Upper lobe of left lung (tissue), 6 donors: ENCODE measurements at regions not wholly inside any gene's neighbourhood (a gene's known extent, or its start where the extent isn't known, plus 50 kb on each side); places are given as distances from the start of the nearest gene placed in this dataset.

ENCODE experiments used
- ATAC-seq, 2 donors: fragments of 200-7000 bp; cut with Tn5 transposase; one replicate each; pipeline ENCODE4 v1.9.1; 2022; ENCODE audit warnings: mild to moderate bottlenecking in 2 of 2, moderate library complexity in 2 of 2; ENCODE audit not compliant: low FRiP score in 2 of 2
- DNase-seq, 2 donors: peaks; one replicate each; pipeline ENCODE4 v3.0.0-alpha.2; 2019 to 2020
- H3K27ac ChIP-seq, 4 donors: fragments of 200-600 bp; sonication (generic); one replicate each; pipeline ENCODE4 v1.5.1; 2016 to 2019
- H3K27me3 ChIP-seq, 4 donors: fragments of 200-600 bp; sonication (generic); one replicate each; pipeline ENCODE4 v1.5.1; 2017 to 2019
- H3K36me3 ChIP-seq, 4 donors: fragments of 200-600 bp; sonication (generic); one replicate each; pipeline ENCODE4 v1.5.1; 2016 to 2019
- H3K4me1 ChIP-seq, 4 donors: fragments of 200-600 bp; sonication (generic); one replicate each; pipeline ENCODE4 v1.5.1; 2018 to 2019
- H3K4me3 ChIP-seq, 4 donors: fragments of 200-600 bp; sonication (generic); one replicate each; pipeline ENCODE4 v1.5.1; 2017 to 2019; ENCODE audit warnings: mild to moderate bottlenecking in 2 of 4, moderate library complexity in 1 of 4
- H3K9me3 ChIP-seq, 4 donors: fragments of 200-600 bp; sonication (generic); one replicate each; pipeline ENCODE4 v1.5.1; 2018 to 2019
- CTCF ChIP-seq, 6 experiments: fragments of 450-650 bp in 4 of 6; fragments of 200-600 bp in 2 of 6; sonication (generic) in 2 of 6; IDR thresholded peaks; one replicate each; pipeline ENCODE4 v1.5.1; 2016 to 2019; ENCODE audit warnings: antibody characterized with exemption in 6 of 6
- EP300 ChIP-seq, 4 donors: sonication (generic); formaldehyde crosslinking; IDR thresholded peaks; one replicate each; pipeline ENCODE4 v1.5.1; 2017; ENCODE audit warnings: antibody characterized with exemption in 4 of 4, control low read depth in 2 of 4
- POLR2A ChIP-seq, 4 donors: fragments of 450-650 bp; IDR thresholded peaks; one replicate each; pipeline ENCODE4 v1.5.1; 2016 to 2017; ENCODE audit warnings: antibody characterized with exemption in 4 of 4, mild to moderate bottlenecking in 2 of 4
- POLR2AphosphoS5 ChIP-seq, 2 donors: sonication (generic); formaldehyde crosslinking; IDR thresholded peaks; one replicate each; pipeline ENCODE4 v1.5.1; 2017; ENCODE audit warnings: antibody characterized with exemption in 2 of 2
- WGBS, 2 donors: methylation state at CpG; one replicate each; pipeline ENCODE4 v1.1.5; 2017 to 2018; 5-methylcytosine and 5-hydroxymethylcytosine counted together
- donor health status: DM: no; HTN: no; CAD: no; lungs with moderate emphysema.
- donor health status: DM: no; HTN: yes; CAD: no; lungs with severe emphysema.

GRCh38 chr6:132931936-132932514 lies 117.7 kb downstream of the RPS12 start:
- ATAC-seq (no peak), DNase-seq (peak in 1 of 2 donors; percentile 24)
- Histone ChIP-seq H3K4me1 (no peaks in the 10 kb centered on the region), H3K36me3 (no peaks in the 10 kb centered on the region), H3K4me3 (no peak overlapping the region), H3K27ac (no peak overlapping the region), H3K27me3 (no peaks in the 10 kb centered on the region), H3K9me3 (no peaks in the 10 kb centered on the region)
- TF ChIP-seq EP300 (IDR thresholded peaks at IDR 0.05) (no peak), POLR2AphosphoS5 (IDR thresholded peaks at IDR 0.05) (no peak), CTCF (IDR thresholded peaks at IDR 0.05) (no peak), POLR2A (IDR thresholded peaks at IDR 0.05) (no peak)
- 68% methylated on average over 5 of the region's 5 CpGs for WGBS, 2 donors

DNA sequence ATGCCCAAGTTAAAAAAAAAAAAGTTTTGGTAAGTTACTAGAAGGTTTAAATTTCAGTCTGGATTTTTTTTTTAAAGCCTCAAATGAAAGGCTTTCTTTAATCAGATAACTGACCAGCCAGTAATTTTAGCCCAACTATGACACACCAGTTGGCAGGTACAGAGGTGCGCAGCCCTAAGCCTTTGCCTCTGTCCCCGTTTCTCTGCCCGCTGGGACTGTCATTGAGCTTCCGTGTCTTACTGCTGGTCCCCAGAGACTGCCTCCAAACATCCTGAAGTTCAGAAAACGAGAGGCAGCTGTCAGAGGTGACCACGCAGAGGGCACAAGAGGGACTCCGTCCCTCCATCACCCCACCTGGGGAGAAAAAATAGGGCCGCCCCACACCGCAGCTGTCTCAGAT lies 118.2 kb downstream of the RPS12 start:
- no peaks in the 10 kb centered on the region for H3K9me3 ChIP-seq
- H3K4me3 ChIP-seq = no peak overlapping the region
- H3K4me1 ChIP-seq = no peaks in the 10 kb centered on the region
- TF ChIP-seq POLR2AphosphoS5 (IDR thresholded peaks at IDR 0.05) (no peak), CTCF (IDR thresholded peaks at IDR 0.05) (no peak), POLR2A (IDR thresholded peaks at IDR 0.05) (no peak), EP300 (IDR thresholded peaks at IDR 0.05) (no peak)
- H3K27me3 ChIP-seq = no peaks in the 10 kb centered on the region
- WGBS, 2 donors = 83 to 92% methylated on average over 8 to 9 of the region's 9 CpGs
- no peak for DNase-seq
- ATAC-seq = no peak
- no peaks in the 10 kb centered on the region for H3K36me3 ChIP-seq
- H3K27ac ChIP-seq = no peak overlapping the region

DNA sequence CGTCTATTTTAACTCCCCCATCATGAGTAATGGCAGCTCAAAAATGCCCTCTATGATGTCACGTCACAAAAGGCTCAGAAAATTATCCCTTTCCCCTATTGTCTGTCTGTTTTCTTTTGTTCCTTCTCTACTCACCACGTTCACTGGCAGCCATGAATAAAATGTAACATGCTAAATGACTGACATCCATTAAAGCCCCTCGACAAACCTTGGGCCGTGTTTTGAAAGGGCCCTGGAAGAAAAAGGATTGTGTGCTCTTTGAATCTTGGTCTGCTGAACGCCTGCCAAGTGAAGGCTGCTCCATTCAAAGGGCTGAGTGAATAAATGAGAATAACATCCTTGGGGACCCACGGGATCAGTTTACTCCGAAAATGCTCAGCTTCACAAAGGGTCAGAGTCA lies 118.7 kb downstream of the RPS12 start:
- Histone ChIP-seq H3K4me1 (no peaks in the 10 kb centered on the region), H3K36me3 (no peaks in the 10 kb centered on the region), H3K4me3 (no peak overlapping the region), H3K27me3 (no peaks in the 10 kb centered on the region), H3K27ac (no peak overlapping the region), H3K9me3 (no peaks in the 10 kb centered on the region)
- ATAC-seq (no peak), DNase-seq (no peak)
- no peak for TF ChIP-seq POLR2A (IDR thresholded peaks at IDR 0.05)
- WGBS, 2 donors = 66 to 69% methylated on average over 8 of the region's 8 CpGs

- no peak for ATAC-seq
- no peak overlapping the region for H3K4me3 ChIP-seq
- no peaks in the 10 kb centered on the region for H3K4me1 ChIP-seq
- H3K27me3 ChIP-seq = no peaks in the 10 kb centered on the region
- 59 to 65% methylated on average over 4 of the region's 4 CpGs for WGBS, 2 donors
- no peak overlapping the region for H3K27ac ChIP-seq
- H3K9me3 ChIP-seq = no peaks in the 10 kb centered on the region
- no peak for DNase-seq
- TF ChIP-seq POLR2AphosphoS5 (IDR thresholded peaks at IDR 0.05) (no peak), POLR2A (IDR thresholded peaks at IDR 0.05) (no peak), CTCF (IDR thresholded peaks at IDR 0.05) (no peak), EP300 (IDR thresholded peaks at IDR 0.05) (no peak)
- no peaks in the 10 kb centered on the region for H3K36me3 ChIP-seq
These were observed 120.1 kb downstream of the RPS12 start for GRCh38 chr6:132934496-132934895.

DNA sequence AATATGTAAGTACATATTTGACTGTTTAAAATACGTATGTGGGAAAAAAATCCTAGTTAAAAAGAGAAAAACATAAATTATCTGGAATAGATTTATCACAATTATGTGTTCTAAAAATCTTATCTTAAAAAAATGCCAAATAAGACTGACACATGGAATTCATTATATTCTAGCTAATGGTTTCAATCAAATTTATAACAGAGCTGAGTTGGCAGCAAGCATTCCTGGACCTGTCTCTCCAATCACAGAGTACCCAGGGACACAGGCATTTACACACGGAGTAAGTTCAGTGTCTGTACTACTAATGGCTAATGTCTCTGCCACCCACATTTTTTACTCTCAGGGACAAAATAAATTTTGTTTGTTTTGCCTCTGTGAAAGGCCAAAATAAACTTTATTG lies 122.3 kb downstream of the RPS12 start:
- 79 to 86% methylated on average over 2 of the region's 2 CpGs for WGBS, 2 donors

More for the DNA sequence above, 122.3 kb downstream of the RPS12 start:
- H3K4me3 ChIP-seq = no peak overlapping the region
- TF ChIP-seq CTCF (IDR thresholded peaks at IDR 0.05) (no peak), EP300 (IDR thresholded peaks at IDR 0.05) (no peak), POLR2AphosphoS5 (IDR thresholded peaks at IDR 0.05) (no peak)
- H3K27ac ChIP-seq = no peak overlapping the region
- DNase-seq (no peak), ATAC-seq (no peak)
- no peaks in the 10 kb centered on the region for H3K27me3 ChIP-seq
- H3K4me1 ChIP-seq = no peaks in the 10 kb centered on the region
- no peaks in the 10 kb centered on the region for H3K36me3 ChIP-seq
- H3K9me3 ChIP-seq = no peaks in the 10 kb centered on the region
